ENCODE measurements at regions not wholly inside any gene's neighbourhood (a gene's known extent, or its start where the extent isn't known, plus 50 kb on each side); places are given as distances from the start of the nearest gene placed in this dataset.

GRCh38 chr12:14138495-14138894, 157.1 kb upstream of the GRIN2B start:
- Histone ChIP-seq H3K4me3 (replicated peaks; ENCODE audit: insufficient read depth, low read length) (no peak overlapping the region), H3K27me3 (ENCODE audit: insufficient read depth, poor library complexity, severe bottlenecking) (peaks cover 3% of the 10 kb centered on the region), H3K27ac (replicated peaks) (no peak overlapping the region)
- TF ChIP-seq POLR2AphosphoS5 (IDR thresholded peaks at IDR 0.05; ENCODE audit: low read depth) (no peak), CTCF (IDR thresholded peaks at IDR 0.05; ENCODE audit: insufficient read depth, low read length) (no peak)
- no peak for DNase-seq (ENCODE audit: low read depth in 1 of 2, low spot score in 1 of 2)

- Histone ChIP-seq H3K4me3 (replicated peaks; ENCODE audit: insufficient read depth, low read length) (no peak overlapping the region), H3K27me3 (ENCODE audit: insufficient read depth, poor library complexity, severe bottlenecking) (no peaks in the 10 kb centered on the region), H3K27ac (replicated peaks) (no peak overlapping the region)
- TF ChIP-seq POLR2AphosphoS5 (IDR thresholded peaks at IDR 0.05; ENCODE audit: low read depth), result no peak
- TF ChIP-seq SPI1 (IDR thresholded peaks at IDR 0.05; ENCODE audit: borderline replicate concordance, low read depth), result no peak
- TF ChIP-seq GABPA (IDR thresholded peaks at IDR 0.05; ENCODE audit: low read depth), result no peak
- no peak for DNase-seq (ENCODE audit: low read depth in 1 of 2, low spot score in 1 of 2)
These were observed 167.3 kb upstream of the GRIN2B start for GRCh38 chr12:14148489-14149270.

GRCh38 chr12:14153803-14154202, 172.4 kb upstream of the GRIN2B start:
- DNase-seq (ENCODE audit: low read depth in 1 of 2, low spot score in 1 of 2), result no peak
- TF ChIP-seq CTCF (IDR thresholded peaks at IDR 0.05; ENCODE audit: insufficient read depth, low read length) (no peak), SPI1 (IDR thresholded peaks at IDR 0.05; ENCODE audit: borderline replicate concordance, low read depth) (no peak), POLR2AphosphoS5 (IDR thresholded peaks at IDR 0.05; ENCODE audit: low read depth) (no peak), GABPA (IDR thresholded peaks at IDR 0.05; ENCODE audit: low read depth) (no peak)
- TF ChIP-seq, protein P1, sequence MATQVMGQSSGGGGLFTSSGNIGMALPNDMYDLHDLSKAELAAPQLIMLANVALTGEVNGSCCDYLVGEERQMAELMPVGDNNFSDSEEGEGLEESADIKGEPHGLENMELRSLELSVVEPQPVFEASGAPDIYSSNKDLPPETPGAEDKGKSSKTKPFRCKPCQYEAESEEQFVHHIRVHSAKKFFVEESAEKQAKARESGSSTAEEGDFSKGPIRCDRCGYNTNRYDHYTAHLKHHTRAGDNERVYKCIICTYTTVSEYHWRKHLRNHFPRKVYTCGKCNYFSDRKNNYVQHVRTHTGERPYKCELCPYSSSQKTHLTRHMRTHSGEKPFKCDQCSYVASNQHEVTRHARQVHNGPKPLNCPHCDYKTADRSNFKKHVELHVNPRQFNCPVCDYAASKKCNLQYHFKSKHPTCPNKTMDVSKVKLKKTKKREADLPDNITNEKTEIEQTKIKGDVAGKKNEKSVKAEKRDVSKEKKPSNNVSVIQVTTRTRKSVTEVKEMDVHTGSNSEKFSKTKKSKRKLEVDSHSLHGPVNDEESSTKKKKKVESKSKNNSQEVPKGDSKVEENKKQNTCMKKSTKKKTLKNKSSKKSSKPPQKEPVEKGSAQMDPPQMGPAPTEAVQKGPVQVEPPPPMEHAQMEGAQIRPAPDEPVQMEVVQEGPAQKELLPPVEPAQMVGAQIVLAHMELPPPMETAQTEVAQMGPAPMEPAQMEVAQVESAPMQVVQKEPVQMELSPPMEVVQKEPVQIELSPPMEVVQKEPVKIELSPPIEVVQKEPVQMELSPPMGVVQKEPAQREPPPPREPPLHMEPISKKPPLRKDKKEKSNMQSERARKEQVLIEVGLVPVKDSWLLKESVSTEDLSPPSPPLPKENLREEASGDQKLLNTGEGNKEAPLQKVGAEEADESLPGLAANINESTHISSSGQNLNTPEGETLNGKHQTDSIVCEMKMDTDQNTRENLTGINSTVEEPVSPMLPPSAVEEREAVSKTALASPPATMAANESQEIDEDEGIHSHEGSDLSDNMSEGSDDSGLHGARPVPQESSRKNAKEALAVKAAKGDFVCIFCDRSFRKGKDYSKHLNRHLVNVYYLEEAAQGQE (IDR thresholded peaks at IDR 0.05; ENCODE audit: insufficient replicate concordance, low read depth), result no peak
- Histone ChIP-seq H3K27ac (replicated peaks) (no peak overlapping the region), H3K4me3 (replicated peaks; ENCODE audit: insufficient read depth, low read length) (no peak overlapping the region), H3K27me3 (ENCODE audit: insufficient read depth, poor library complexity, severe bottlenecking) (no peaks in the 10 kb centered on the region)

- Histone ChIP-seq H3K27me3 (ENCODE audit: insufficient read depth, poor library complexity, severe bottlenecking) (no peaks in the 10 kb centered on the region), H3K4me3 (replicated peaks; ENCODE audit: insufficient read depth, low read length) (no peak overlapping the region), H3K27ac (replicated peaks) (no peak overlapping the region)
- no peak for DNase-seq (ENCODE audit: low read depth in 1 of 2, low spot score in 1 of 2)
- TF ChIP-seq POLR2AphosphoS5 (IDR thresholded peaks at IDR 0.05; ENCODE audit: low read depth), result no peak
- TF ChIP-seq CTCF (IDR thresholded peaks at IDR 0.05; ENCODE audit: insufficient read depth, low read length), result no peak
These were observed 175.2 kb upstream of the GRIN2B start for GRCh38 chr12:14156606-14157005.

- TF ChIP-seq GABPA (IDR thresholded peaks at IDR 0.05; ENCODE audit: low read depth) (no peak), CTCF (IDR thresholded peaks at IDR 0.05; ENCODE audit: insufficient read depth, low read length) (no peak), POLR2AphosphoS5 (IDR thresholded peaks at IDR 0.05; ENCODE audit: low read depth) (no peak), SPI1 (IDR thresholded peaks at IDR 0.05; ENCODE audit: borderline replicate concordance, low read depth) (no peak)
- TF ChIP-seq, protein P1 (IDR thresholded peaks at IDR 0.05; ENCODE audit: insufficient replicate concordance, low read depth), result no peak
- no peak for DNase-seq (ENCODE audit: low read depth in 1 of 2, low spot score in 1 of 2)
- Histone ChIP-seq H3K4me3 (replicated peaks; ENCODE audit: insufficient read depth, low read length) (no peak overlapping the region), H3K27ac (replicated peaks) (no peak overlapping the region), H3K27me3 (ENCODE audit: insufficient read depth, poor library complexity, severe bottlenecking) (no peaks in the 10 kb centered on the region)
These were observed 175.8 kb upstream of the GRIN2B start for GRCh38 chr12:14157088-14157747.
